HUES6 (cell line): ENCODE measurements at regions not wholly inside any gene's neighbourhood (a gene's known extent, or its start where the extent isn't known, plus 50 kb on each side); places are given as distances from the start of the nearest gene placed in this dataset.

Experiments used
- H3K27ac ChIP-seq: 2 replicates; pipeline ENCODE4 v1.7.0; 2013; ENCODE audit warnings: low read depth, mild to moderate bottlenecking, low read length, inconsistent platforms
- H3K27me3 ChIP-seq: 2 replicates; pipeline ENCODE4 v1.6.1; 2013; ENCODE audit warnings: low read length; ENCODE audit not compliant: control insufficient read depth, insufficient read depth
- H3K36me3 ChIP-seq: 2 replicates; pipeline ENCODE4 v1.6.1; 2013; ENCODE audit warnings: low read length; ENCODE audit not compliant: control insufficient read depth, insufficient read depth
- H3K4me1 ChIP-seq: 2 replicates; pipeline ENCODE4 v1.6.1; 2013; ENCODE audit warnings: low read length; ENCODE audit not compliant: control insufficient read depth, insufficient read depth
- H3K4me3 ChIP-seq: 2 replicates; pipeline ENCODE4 v1.5.1; 2013; ENCODE audit warnings: low read depth, low read length
- H3K9ac ChIP-seq: one replicate; pipeline ENCODE4 v1.6.1; 2013; ENCODE audit warnings: mild to moderate bottlenecking, low read length
- H3K9me3 ChIP-seq: 2 replicates; pipeline ENCODE4 v1.6.1; 2013; ENCODE audit warnings: low read depth, low read length; ENCODE audit not compliant: control insufficient read depth, insufficient read depth

- Histone ChIP-seq H3K27me3 (no peaks in the 10 kb centered on the region), H3K4me1 (peaks cover 5% of the 10 kb centered on the region), H3K9ac (no peak overlapping the region), H3K27ac (no peak overlapping the region), H3K9me3 (no peaks in the 10 kb centered on the region), H3K4me3 (no peak overlapping the region), H3K36me3 (peaks cover 29% of the 10 kb centered on the region)
Observed at GRCh38 chrX:98646351-98646750, 1762.6 kb downstream of the RPA4 start.

- H3K27me3 ChIP-seq: no peaks in the 10 kb centered on the region
- no peak overlapping the region for H3K27ac ChIP-seq
- peaks cover 12% of the 10 kb centered on the region for H3K36me3 ChIP-seq
- H3K4me1 ChIP-seq: 0 out of 2 replicates have a peak, but pooled peaks cover 4% of the 10 kb centered on the region
- no peaks in the 10 kb centered on the region for H3K9me3 ChIP-seq
- H3K9ac ChIP-seq: no peak overlapping the region
- H3K4me3 ChIP-seq: no peak overlapping the region
Observed at GRCh38 chrX:98654565-98654964, 1755.5 kb downstream of the PCDH19 start.
